ENCODE measurements at regions not wholly inside any gene's neighbourhood (a gene's known extent, or its start where the extent isn't known, plus 50 kb on each side); places are given as distances from the start of the nearest gene placed in this dataset.

GRCh38 chr15:70199540-70200410, 102.1 kb upstream of the TLE3 start:
- TF ChIP-seq CTCF (IDR thresholded peaks at IDR 0.05; ENCODE audit: borderline replicate concordance, extremely low read depth, insufficient read depth), result no peak
- Histone ChIP-seq H3K9ac (ENCODE audit: low read length in 3 of 3) (no peak overlapping the region), H3K4me3 (ENCODE audit: low read length in 3 of 3) (no peak overlapping the region), H3K4me1 (ENCODE audit: control insufficient read depth in 2 of 3, insufficient read depth in 2 of 3, low read depth in 1 of 3, low read length in 3 of 3) (peaks cover 2 to 14% (median 6%) of the 10 kb centered on the region in 3 donors), H3K36me3 (ENCODE audit: control insufficient read depth in 2 of 3, insufficient read depth in 3 of 3, low read length in 3 of 3) (no peaks in the 10 kb centered on the region), H3K27me3 (ENCODE audit: control insufficient read depth, insufficient read depth, low read length) (no peaks in the 10 kb centered on the region), H3K27ac (ENCODE audit: low read depth in 2 of 2, low read length in 2 of 2) (no peak overlapping the region), H3K9me3 (ENCODE audit: control insufficient read depth in 2 of 3, insufficient read depth in 1 of 3, low read length in 3 of 3) (no peaks in the 10 kb centered on the region)
- FAIRE-seq, result no peak
- DNase-seq, result peak in 1 of 5 donors; percentile 45
- intact Hi-C loops (cut with DNase I), result no loop called here

- DNase-seq (no peak), FAIRE-seq (no peak)
- H3K4me1 ChIP-seq (ENCODE audit: control insufficient read depth in 2 of 3, insufficient read depth in 2 of 3, low read depth in 1 of 3, low read length in 3 of 3), result peaks cover 2 to 14% (median 6%) of the 10 kb centered on the region in 3 donors
- no peak overlapping the region for H3K4me3 ChIP-seq (ENCODE audit: low read length in 3 of 3)
- H3K27ac ChIP-seq (ENCODE audit: low read depth in 2 of 2, low read length in 2 of 2), result no peak overlapping the region
- intact Hi-C loops (cut with DNase I), result no loop called here
- H3K9ac ChIP-seq (ENCODE audit: low read length in 3 of 3), result no peak overlapping the region
- H3K9me3 ChIP-seq (ENCODE audit: control insufficient read depth in 2 of 3, insufficient read depth in 1 of 3, low read length in 3 of 3), result no peaks in the 10 kb centered on the region
- no peaks in the 10 kb centered on the region for H3K36me3 ChIP-seq (ENCODE audit: control insufficient read depth in 2 of 3, insufficient read depth in 3 of 3, low read length in 3 of 3)
- H3K27me3 ChIP-seq (ENCODE audit: control insufficient read depth, insufficient read depth, low read length), result no peaks in the 10 kb centered on the region
- no peak for TF ChIP-seq CTCF (IDR thresholded peaks at IDR 0.05; ENCODE audit: borderline replicate concordance, extremely low read depth, insufficient read depth)
These were observed 101.4 kb upstream of the TLE3 start for GRCh38 chr15:70199124-70199482.

GRCh38 chr15:70198441-70199123, 100.9 kb upstream of the TLE3 start:
- intact Hi-C loops (cut with DNase I), result no loop called here
- Histone ChIP-seq H3K27ac (ENCODE audit: low read depth in 2 of 2, low read length in 2 of 2) (no peak overlapping the region), H3K9me3 (ENCODE audit: control insufficient read depth in 2 of 3, insufficient read depth in 1 of 3, low read length in 3 of 3) (no peaks in the 10 kb centered on the region), H3K4me1 (ENCODE audit: control insufficient read depth in 2 of 3, insufficient read depth in 2 of 3, low read depth in 1 of 3, low read length in 3 of 3) (peaks cover 2 to 14% (median 6%) of the 10 kb centered on the region in 3 donors), H3K27me3 (ENCODE audit: control insufficient read depth, insufficient read depth, low read length) (no peaks in the 10 kb centered on the region), H3K4me3 (ENCODE audit: low read length in 3 of 3) (no peak overlapping the region), H3K9ac (ENCODE audit: low read length in 3 of 3) (no peak overlapping the region), H3K36me3 (ENCODE audit: control insufficient read depth in 2 of 3, insufficient read depth in 3 of 3, low read length in 3 of 3) (no peaks in the 10 kb centered on the region)
- FAIRE-seq (no peak), DNase-seq (peak in 4 of 5 donors; percentile 31 to 55 (median 40))
- no peak for TF ChIP-seq CTCF (IDR thresholded peaks at IDR 0.05; ENCODE audit: borderline replicate concordance, extremely low read depth, insufficient read depth)
